HL-60/S4 treated with retinoic acid at 250 ng/mL for 4 days and 3 days (cell line): ENCODE measurements at regions not wholly inside any gene's neighbourhood (a gene's known extent, or its start where the extent isn't known, plus 50 kb on each side); places are given as distances from the start of the nearest gene placed in this dataset.

ENCODE experiments used
- in situ Hi-C: fragments of 300-500 bp; cut with MboI; formaldehyde crosslinking; loops from 2 replicates; pipeline ENCODE4 v1.7.0; 2022; ENCODE audit warnings: low sequenced_read_pairs

DNA sequence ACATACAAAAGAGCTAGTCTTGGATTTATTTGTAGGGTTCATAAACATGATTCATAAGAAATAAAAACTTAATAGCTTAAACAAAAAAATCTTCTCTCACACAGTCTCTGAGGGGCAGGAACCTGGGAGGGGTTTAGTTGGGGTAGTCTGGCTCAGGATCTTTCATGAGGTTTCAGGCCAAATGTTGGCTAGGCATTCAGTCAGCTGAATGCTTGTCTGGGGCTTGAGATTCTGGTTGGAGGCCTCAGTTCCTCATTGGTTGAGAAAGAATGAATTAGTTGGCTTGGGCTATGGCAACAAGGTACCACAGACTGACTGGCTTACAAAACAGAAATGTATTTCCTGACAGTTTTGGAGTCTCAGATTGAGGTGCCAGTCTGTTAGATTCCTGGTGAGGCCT, 74.3 kb downstream of the ANKRD7 start:
- in situ Hi-C loops: no loop called here

DNA sequence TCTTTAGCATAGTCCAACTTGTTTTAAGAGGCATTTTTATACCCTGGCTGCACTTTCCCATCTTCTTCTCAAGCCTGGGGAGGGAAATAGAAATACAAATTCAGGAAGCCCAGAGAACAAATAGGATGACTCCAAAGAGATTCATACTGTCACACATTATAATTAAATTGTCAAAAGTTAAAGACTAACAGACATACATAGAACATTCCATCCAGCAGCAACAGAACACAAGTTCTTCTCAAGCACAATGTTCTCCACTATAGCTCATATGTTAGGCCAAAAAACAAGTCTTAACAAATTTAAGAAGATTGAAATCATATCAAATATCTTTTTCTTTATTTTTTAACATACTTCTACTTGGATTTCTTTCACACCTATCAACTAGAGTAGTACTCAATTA, 75.7 kb downstream of the ANKRD7 start:
- in situ Hi-C loops: no loop called here

DNA sequence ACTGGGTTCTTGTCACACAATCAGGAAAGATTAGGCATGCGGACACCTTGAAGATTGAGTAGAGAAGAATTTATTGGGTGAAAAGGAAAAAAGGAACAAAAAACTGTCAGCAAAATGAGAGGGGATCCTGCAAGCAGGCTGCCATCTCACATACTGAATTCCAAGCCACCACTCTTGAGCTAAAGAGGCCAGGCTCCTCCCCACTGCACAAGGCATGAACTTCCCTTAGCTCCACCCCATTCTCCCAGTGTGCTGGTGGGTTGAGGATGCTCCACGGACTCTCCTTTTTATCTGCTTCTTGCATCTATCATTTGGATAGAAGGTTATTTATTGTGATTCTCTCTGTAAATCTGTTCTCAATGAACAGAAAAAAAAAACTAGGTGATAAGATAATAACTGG, 79.6 kb downstream of the ANKRD7 start:
- in situ Hi-C loops: no loop called here

DNA sequence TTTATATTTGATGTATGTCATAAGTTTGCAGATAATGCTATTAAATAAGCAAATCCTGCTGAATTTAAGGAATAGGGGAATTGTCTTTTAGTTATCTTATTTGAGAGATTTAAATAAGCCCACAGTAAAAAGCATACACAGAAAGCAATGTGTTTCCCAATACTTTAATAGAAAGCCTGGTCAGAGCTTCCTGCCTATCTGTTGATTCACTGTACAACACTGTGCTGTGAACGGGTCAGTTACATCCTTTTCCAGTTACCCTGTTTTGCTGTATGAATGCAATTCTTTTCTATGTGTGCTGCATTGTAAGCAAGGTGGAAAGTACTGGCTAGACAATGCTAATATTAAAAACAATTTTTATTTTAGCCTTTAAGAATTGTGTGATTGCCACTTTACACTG, 81.2 kb downstream of the ANKRD7 start:
- in situ Hi-C loops: no loop called here

DNA sequence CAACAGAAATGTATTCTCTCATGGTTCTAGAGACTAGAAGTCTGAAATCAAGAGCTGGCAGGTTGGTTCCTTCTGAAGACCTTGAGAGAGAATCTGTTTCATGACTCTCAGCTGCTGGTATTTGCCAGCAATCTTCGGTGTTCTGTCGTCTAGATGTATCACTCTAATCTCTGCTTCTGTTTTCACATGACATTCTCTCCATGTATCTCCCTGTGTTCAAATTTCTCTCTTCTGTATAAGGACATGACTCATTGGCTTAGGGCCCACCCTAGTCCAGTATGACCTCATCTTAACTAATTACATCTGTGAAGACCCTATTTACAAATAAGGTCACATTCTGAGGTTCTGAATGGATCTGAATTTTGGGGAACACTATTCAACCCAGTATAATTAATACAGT, 82.3 kb downstream of the ANKRD7 start:
- in situ Hi-C loops: no loop called here

DNA sequence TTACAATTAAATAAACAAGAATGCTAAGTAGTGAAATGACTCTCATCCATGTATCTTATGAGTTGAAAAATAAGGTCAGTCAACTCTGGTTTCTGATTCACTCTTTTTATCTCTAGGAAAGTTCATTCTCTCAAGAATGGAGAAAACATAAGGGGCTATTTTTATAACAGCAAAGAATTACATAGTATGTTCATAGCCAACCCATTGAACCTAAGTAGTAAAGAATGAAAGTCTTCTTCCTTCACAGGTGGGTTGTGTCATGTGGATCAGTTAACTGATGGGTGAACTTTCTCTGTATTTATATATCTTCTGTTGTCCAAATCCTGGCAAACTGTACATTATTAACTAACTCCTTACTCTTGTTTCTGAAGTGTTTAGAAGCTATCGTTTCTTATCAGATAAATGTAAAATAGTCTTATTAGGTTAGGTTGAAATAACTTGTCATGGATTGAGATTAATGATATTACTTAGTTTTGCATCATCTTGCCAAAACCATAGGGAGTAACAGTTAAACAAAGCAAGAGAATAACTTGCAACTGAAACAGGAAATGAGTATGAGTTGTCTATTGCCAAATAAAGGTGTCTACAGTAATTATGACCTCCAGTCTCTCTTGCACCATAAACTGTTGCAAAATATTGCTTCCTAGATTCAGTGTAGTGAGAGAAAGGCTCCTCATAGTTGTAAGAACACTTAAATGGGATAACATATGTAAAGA, 86.8 kb downstream of the ANKRD7 start:
- in situ Hi-C loops: no loop called here

DNA sequence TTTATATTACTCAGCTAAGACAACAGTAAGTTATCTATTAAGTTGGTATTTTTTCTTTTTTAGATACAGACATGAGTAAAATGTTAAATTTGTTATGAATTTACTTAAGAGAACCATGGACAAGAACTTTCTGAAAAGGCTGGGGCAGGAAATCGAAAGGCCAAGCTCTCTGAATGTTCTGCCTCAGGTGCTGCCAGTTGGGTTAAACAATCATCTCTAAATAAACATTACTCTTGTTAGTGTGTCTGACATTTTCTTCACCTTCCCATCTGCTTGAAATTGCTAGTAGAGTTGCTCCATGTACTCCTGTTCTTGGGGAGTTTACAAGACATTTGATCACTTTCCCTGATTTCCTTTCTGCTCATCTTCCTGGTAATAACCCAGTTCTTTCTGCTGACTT, 87.5 kb downstream of the ANKRD7 start:
- in situ Hi-C loops: no loop called here

DNA sequence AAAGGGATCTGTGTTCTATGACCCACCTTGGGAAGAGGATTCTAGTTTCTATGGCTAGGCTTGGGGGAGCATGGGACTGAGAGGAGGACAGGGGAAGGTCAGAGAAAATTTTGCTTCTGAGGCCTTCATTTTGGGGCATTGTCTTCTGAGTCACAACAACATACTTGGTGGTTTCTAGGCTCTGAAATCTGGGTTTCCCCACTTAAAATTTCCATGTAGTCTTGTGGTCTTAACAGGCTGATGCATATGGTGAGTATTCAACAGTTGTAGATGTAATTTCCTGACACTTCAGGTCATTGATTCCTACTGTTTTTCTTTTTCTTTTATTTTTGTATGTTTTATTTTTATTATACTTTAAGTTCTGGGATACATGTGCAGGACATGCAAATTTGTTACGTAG, 88.5 kb downstream of the ANKRD7 start:
- in situ Hi-C loops: no loop called here

DNA sequence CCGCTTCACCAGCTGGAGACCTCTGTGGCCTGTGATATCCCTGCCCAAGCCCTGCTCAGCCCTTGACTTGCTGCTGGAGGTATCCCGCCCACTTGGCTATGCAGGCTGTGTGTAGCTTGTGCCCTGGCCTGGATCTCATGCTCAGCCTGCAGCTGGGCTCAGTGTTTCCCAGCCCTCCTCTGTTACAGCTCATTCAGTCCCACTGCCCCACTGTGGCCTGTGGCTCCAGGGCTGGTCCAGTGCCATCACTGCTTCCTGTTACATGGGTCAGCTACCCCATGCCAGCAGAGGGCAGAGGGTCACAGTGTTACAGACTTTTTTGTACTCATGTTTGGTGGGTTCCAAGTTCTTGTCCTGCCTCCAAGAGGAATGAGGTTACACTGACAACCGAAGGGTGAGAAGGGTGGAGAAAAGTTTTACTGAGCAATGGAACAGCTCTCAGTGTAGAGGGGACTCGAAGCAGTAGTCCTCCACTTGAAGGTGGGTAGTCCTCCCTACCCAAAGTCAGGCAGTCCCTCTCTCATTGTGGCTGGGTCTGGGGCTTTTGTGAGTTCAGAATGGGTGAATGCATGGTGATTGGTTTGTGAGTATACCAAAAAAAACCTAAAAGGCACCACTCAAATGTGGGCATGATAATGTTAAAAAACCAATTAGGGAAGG, 100.4 kb downstream of the ANKRD7 start:
- in situ Hi-C loops: no loop called here

DNA sequence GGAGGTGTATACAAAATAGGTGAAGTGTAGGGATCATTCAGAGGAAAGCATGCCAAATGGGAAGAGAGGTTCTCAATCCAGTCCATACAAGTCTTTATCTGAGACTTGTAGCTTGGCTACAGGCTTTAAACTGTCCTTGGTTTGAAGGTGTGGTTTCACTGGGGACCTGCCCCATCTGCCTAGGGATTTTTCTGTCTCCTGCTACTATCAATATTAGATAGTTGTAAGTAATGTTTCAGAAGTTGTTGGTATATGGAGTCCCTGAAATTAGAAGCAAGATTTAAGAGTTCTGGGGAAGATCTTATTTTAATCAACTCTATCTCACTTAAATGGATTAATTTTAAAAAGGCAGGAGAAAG, 100.9 kb downstream of the ANKRD7 start:
- in situ Hi-C loops: no loop called here

DNA sequence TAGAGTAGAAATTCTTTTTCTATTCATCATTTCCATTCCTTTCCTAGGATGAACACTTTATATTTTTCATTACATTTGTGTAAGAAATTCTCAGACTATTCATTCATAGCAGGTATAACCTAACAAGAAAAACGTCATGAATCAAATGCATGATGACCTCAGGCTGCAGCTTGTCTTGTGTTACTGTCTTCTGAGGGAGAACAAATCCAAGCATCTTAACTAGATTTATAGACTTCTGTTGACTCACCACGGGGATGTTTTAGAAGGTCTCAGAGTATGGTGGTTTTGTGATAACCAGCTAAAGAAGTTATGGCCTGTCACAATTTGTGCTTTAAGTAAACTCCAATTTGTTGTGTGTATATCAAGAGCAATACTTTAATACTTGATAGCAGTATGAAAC, 102.7 kb downstream of the ANKRD7 start:
- in situ Hi-C loops: no loop called here

DNA sequence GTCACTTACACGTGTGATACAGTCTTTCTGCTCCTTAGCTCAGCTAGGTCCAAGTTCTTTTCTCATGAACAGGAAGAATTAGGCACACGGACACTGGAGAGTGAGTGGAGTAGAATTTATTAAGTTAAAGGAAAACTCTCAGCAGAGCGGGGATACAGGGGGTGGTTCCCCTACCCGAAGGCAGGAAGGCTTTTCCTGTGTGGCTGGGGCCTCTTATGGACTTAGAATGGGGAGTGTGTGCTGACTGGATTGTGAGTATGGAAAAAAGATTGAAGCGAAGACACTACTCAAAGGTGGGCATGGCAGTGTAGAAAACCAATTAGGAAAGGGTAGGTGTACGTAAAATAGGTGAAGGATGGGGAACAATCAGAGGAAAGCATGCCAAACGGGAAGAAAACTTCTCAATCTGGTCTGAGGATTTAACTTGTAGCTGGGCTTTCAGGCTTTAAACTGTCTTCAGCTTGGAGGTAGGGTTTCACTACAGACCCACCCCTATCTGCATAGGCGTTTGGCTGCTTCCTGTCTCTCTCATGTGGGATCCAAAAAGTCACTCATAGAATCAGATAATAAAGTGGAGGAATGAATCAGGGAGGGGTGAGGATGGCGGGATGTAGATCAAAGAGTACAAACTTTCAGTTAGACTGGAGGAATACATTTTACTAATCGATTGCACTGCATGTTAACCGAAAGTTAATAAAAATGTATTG, 104.2 kb downstream of the ANKRD7 start:
- in situ Hi-C loops: no loop called here

DNA sequence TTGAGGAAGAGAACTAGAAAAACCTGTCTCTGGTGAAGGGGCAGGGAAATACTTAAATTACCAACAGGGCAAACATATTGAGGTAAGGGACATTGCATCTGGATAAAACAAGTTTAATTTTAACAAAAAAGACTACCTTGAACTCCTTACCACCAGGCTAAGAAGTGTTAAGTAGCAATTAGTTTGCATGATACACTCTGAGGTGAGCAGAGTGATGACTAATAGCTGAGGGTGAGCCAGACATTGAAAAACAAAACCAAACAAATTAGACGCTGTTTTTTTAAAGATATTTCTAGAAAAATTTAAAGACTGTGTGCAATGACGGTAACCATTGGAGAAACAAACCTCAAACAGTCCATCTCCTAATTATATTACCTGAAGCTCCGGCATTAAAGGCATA, 105.9 kb downstream of the ANKRD7 start:
- in situ Hi-C loops: no loop called here

DNA sequence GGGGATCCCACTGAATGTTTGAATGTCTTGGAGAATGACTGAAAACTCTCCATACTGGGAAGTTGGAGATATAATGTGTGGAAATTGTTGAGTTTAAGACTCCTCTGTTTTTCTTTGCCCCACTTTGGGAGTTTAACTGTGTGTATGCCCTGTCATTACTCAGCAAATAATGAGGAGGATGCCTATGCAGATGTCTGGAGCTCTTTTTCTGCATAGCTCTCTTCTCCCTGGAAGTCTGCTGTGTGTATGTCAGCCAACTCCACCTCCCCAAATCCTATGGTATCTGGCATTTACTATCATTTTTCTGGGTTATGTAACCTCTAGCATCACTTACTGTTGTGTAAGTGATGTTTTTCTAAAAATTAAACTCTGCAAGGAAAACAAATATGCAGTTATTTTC, 122.2 kb downstream of the ANKRD7 start:
- in situ Hi-C loops: no loop called here

DNA sequence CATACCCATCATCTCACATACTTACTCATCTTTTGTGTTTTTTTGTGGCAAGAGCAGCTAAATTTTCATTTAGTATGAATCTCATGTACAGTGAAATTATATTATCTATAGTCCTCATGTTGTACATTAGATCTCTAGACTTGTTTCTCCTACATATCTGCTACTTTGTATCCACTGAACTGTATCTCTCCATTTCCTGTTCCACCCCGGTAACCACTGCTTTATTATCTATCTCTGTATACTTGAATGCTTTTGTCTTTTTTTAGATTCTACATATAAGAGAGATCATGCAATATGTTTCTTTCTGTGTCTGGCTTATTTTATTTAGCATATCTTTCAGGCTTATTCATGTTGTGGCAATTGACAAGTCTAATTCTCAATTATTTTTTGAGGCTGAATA, 125.1 kb downstream of the ANKRD7 start:
- in situ Hi-C loops: loop anchor here (25.0 kb wide), 1 partner anchor 838 kb away; no protein-coding TSS in a partner anchor

DNA sequence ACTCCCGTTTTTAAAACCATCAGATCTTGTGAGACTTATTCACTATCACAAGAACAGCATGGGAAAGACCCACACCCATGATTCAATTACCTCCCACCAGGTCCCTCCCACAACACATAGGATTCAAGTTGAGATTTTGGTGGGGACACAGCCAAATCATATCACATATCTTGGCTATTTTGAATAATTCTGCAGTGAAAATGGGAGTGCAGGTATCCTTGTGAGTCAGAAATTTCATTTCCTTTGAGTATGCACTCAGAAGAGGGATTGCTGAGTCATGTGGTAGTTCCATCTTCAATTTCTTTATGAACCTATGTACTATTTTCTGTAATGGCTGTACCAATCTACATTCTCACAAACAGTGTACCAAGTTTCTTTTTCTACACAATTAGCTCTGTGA, 125.8 kb downstream of the ANKRD7 start:
- in situ Hi-C loops: loop anchor here (25.0 kb wide), 1 partner anchor 837 kb away; no protein-coding TSS in a partner anchor

DNA sequence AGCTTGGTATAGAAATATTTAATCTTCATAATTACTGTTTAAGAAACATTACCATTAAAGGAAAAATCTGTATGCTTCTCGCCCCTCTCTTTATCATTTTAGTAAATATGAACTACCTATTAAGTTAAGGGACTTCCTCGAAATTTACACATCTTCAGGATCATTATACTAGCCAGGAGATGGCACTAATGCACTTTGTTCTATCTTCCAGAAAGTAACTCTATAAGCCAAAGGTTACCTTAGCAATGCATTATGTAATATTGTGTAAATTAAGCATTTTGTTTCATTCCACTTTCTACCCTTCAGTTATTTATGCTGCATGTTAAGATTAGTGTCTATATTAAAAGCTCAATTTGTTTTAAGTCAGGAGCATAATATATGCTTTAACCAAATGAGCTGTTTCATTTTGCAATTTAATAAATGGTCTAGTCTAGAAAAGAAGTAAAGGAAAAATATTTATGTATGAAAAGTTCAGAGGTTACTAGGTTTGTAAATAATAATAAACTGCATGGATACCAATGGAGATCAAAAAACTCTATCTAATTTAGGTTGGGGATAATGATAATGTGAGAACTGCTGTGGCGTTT, 128.5 kb downstream of the ANKRD7 start:
- in situ Hi-C loops: loop anchor here (25.0 kb wide), 1 partner anchor 834 kb away; no protein-coding TSS in a partner anchor

DNA sequence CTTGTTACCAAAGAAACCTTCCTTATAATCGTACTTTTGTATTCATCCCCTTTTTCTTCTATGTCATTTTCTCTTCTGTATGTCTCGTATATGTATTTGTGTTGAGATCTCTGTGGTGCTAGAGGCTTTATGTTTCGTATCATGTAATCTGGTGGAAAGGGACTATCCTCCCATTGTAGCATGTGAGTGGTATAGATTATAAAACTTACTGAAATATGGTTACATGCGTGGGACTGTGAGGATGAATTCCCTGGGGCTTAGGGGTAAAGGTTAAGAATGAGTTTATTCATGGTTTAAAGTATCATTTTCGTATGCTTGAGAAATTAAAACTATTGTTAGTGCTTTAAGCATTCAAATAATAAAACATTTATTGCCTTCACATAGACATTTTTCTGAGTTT, 141.9 kb downstream of the ANKRD7 start:
- in situ Hi-C loops: loop anchor here (25.0 kb wide), 1 partner anchor 821 kb away; no protein-coding TSS in a partner anchor

DNA sequence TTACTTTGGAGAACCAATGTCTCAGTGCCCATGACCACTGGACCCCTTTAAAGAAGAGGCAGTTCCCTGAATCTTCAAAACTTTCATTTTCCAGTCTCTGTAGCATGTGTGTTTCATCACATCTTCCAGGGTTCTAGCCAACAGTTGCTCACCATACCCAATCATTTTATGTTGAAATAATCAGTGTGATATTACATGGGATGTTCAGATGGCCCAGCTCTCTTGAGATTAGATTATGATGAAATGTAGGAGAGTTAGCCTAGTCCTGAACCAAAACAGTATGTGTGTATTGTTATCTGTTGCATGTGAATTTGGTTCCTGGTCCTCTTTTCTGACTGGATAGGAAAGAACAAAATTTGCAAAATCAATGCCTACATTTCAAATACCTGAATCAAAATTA, 144.5 kb downstream of the ANKRD7 start:
- in situ Hi-C loops: loop anchor here (25.0 kb wide), 1 partner anchor 818 kb away; no protein-coding TSS in a partner anchor

DNA sequence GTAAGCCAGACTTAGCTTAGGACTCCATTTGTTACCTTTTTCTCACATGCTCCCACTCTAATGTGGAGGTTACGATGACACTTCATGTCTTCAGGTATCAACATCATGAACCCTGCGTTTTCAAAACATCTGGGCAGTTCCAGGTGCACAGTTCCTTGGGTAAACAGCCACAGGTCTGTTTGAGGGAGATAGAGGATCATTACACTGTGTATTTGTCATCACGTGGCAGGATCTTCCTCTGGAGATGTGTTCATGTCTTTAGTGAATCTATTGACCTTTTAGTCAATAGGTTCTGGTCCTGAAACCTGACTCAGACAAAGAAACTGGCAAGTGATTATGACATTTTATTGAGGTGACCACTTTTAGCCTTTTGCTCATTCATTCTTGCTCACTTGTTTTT, 145.5 kb downstream of the ANKRD7 start:
- in situ Hi-C loops: loop anchor here (25.0 kb wide), 1 partner anchor 817 kb away; no protein-coding TSS in a partner anchor

DNA sequence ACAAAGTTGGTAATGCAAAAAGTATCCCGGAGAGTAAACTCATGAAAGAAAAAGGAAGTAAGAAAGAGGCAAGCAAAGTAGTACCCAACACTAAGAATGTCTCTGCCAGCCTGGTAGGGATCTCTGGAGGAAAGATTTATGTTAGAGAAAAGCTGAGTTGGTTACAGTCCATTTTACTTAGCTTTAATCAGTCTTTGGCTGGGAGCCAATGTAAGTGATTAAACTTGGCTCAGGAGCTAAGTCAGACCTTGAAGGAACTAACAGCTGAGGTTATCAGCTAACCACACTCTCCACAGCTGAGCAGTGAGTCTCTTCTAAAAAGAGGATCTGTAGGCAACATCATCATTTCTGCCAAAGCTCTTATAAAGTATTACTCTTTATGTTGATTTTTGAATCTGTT, 148.0 kb downstream of the ANKRD7 start:
- in situ Hi-C loops: loop anchor here (25.0 kb wide), 1 partner anchor 815 kb away; no protein-coding TSS in a partner anchor
